GM12878 (cell line): ENCODE measurements at regions not wholly inside any gene's neighbourhood (a gene's known extent, or its start where the extent isn't known, plus 50 kb on each side); places are given as distances from the start of the nearest gene placed in this dataset.

ENCODE experiments used
- EED ChIP-seq: sonication (generic); IDR thresholded peaks from 2 replicates; pipeline ENCODE4 v1.6.1; 2016; ENCODE audit warnings: antibody characterized with exemption, low read depth
- EGR1 ChIP-seq, 2 experiments: IDR thresholded peaks; 1 replicate in 1 of 2; 2 replicates in 1 of 2; pipeline ENCODE4 v1.6.1; 2011 to 2012; ENCODE audit warnings: low read depth in 2 of 2, low read length in 2 of 2, borderline replicate concordance in 1 of 2, mild to moderate bottlenecking in 1 of 2, moderate library complexity in 1 of 2
- POLR2A ChIP-seq: IDR thresholded peaks from 2 replicates; pipeline ENCODE4 v1.6.1; 2011; ENCODE audit warnings: low read depth, mild to moderate bottlenecking, low read length
- RELA ChIP-seq: fragments of 450-650 bp; IDR thresholded peaks from 2 replicates; pipeline ENCODE4 v1.8.0; 2014; ENCODE audit warnings: borderline replicate concordance; ENCODE audit not compliant: partially characterized antibody
- TCF3 ChIP-seq: IDR thresholded peaks from 2 replicates; pipeline ENCODE4 v1.6.1; 2012; ENCODE audit warnings: low read depth, mild to moderate bottlenecking, low read length, borderline replicate concordance; ENCODE audit not compliant: insufficient read depth
- TF ChIP-seq, protein P1 (sequence below): fragments of 150-350 bp; IDR thresholded peaks from 2 replicates; pipeline ENCODE4 v1.6.1; 2016; ENCODE audit warnings: low read depth, low read length
- TF ChIP-seq, protein P2 (sequence below): IDR thresholded peaks from 2 replicates; pipeline ENCODE4 v1.6.1; 2012; ENCODE audit warnings: improper control_type of control experiment, low read depth, low read length; ENCODE audit not compliant: insufficient replicate concordance
- TF ChIP-seq, protein P3 (sequence below): fragments of 450-650 bp; formaldehyde crosslinking; IDR thresholded peaks from 2 replicates; pipeline ENCODE4 v1.5.0; 2022; ENCODE audit warnings: mild to moderate bottlenecking, missing genetic modification characterization

DNA sequence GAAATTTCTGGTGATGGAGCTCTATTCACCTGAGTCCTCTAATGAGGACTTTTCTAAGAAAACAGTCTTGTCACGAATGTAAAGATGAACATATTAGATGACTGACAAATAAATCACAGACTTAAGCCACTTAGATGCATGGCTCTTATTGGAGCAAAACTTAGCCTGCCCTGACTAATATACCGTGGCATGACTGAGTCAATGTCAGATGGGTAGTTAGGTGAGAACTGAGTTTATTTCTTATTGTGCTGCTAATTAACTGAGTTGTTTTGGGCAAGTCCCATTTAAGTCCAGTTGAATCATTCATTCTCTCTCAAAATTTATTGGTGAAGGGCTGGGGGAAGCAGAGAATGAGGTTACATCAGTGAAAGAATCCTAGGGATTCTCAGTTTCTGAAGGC, 459.8 kb downstream of the MCTP2 start (continued):
- TF ChIP-seq, protein P1, sequence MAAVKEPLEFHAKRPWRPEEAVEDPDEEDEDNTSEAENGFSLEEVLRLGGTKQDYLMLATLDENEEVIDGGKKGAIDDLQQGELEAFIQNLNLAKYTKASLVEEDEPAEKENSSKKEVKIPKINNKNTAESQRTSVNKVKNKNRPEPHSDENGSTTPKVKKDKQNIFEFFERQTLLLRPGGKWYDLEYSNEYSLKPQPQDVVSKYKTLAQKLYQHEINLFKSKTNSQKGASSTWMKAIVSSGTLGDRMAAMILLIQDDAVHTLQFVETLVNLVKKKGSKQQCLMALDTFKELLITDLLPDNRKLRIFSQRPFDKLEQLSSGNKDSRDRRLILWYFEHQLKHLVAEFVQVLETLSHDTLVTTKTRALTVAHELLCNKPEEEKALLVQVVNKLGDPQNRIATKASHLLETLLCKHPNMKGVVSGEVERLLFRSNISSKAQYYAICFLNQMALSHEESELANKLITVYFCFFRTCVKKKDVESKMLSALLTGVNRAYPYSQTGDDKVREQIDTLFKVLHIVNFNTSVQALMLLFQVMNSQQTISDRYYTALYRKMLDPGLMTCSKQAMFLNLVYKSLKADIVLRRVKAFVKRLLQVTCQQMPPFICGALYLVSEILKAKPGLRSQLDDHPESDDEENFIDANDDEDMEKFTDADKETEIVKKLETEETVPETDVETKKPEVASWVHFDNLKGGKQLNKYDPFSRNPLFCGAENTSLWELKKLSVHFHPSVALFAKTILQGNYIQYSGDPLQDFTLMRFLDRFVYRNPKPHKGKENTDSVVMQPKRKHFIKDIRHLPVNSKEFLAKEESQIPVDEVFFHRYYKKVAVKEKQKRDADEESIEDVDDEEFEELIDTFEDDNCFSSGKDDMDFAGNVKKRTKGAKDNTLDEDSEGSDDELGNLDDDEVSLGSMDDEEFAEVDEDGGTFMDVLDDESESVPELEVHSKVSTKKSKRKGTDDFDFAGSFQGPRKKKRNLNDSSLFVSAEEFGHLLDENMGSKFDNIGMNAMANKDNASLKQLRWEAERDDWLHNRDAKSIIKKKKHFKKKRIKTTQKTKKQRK: no peak
- no peak for TF ChIP-seq EGR1 (IDR thresholded peaks at IDR 0.05; ENCODE audit: borderline replicate concordance in 1 of 2, low read depth in 2 of 2, low read length in 2 of 2)
- TF ChIP-seq, protein P2, sequence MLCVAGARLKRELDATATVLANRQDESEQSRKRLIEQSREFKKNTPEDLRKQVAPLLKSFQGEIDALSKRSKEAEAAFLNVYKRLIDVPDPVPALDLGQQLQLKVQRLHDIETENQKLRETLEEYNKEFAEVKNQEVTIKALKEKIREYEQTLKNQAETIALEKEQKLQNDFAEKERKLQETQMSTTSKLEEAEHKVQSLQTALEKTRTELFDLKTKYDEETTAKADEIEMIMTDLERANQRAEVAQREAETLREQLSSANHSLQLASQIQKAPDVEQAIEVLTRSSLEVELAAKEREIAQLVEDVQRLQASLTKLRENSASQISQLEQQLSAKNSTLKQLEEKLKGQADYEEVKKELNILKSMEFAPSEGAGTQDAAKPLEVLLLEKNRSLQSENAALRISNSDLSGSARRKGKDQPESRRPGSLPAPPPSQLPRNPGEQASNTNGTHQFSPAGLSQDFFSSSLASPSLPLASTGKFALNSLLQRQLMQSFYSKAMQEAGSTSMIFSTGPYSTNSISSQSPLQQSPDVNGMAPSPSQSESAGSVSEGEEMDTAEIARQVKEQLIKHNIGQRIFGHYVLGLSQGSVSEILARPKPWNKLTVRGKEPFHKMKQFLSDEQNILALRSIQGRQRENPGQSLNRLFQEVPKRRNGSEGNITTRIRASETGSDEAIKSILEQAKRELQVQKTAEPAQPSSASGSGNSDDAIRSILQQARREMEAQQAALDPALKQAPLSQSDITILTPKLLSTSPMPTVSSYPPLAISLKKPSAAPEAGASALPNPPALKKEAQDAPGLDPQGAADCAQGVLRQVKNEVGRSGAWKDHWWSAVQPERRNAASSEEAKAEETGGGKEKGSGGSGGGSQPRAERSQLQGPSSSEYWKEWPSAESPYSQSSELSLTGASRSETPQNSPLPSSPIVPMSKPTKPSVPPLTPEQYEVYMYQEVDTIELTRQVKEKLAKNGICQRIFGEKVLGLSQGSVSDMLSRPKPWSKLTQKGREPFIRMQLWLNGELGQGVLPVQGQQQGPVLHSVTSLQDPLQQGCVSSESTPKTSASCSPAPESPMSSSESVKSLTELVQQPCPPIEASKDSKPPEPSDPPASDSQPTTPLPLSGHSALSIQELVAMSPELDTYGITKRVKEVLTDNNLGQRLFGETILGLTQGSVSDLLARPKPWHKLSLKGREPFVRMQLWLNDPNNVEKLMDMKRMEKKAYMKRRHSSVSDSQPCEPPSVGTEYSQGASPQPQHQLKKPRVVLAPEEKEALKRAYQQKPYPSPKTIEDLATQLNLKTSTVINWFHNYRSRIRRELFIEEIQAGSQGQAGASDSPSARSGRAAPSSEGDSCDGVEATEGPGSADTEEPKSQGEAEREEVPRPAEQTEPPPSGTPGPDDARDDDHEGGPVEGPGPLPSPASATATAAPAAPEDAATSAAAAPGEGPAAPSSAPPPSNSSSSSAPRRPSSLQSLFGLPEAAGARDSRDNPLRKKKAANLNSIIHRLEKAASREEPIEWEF: no peak
- TF ChIP-seq, protein P3, sequence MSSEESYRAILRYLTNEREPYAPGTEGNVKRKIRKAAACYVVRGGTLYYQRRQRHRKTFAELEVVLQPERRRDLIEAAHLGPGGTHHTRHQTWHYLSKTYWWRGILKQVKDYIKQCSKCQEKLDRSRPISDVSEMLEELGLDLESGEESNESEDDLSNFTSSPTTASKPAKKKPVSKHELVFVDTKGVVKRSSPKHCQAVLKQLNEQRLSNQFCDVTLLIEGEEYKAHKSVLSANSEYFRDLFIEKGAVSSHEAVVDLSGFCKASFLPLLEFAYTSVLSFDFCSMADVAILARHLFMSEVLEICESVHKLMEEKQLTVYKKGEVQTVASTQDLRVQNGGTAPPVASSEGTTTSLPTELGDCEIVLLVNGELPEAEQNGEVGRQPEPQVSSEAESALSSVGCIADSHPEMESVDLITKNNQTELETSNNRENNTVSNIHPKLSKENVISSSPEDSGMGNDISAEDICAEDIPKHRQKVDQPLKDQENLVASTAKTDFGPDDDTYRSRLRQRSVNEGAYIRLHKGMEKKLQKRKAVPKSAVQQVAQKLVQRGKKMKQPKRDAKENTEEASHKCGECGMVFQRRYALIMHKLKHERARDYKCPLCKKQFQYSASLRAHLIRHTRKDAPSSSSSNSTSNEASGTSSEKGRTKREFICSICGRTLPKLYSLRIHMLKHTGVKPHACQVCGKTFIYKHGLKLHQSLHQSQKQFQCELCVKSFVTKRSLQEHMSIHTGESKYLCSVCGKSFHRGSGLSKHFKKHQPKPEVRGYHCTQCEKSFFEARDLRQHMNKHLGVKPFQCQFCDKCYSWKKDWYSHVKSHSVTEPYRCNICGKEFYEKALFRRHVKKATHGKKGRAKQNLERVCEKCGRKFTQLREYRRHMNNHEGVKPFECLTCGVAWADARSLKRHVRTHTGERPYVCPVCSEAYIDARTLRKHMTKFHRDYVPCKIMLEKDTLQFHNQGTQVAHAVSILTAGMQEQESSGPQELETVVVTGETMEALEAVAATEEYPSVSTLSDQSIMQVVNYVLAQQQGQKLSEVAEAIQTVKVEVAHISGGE (CRISPR knock-in tag): no peak
- no peak for TF ChIP-seq RELA
- TF ChIP-seq EED: no peak
- no peak for TF ChIP-seq POLR2A
- no peak for TF ChIP-seq TCF3
